ENCODE measurements at regions not wholly inside any gene's neighbourhood (a gene's known extent, or its start where the extent isn't known, plus 50 kb on each side); places are given as distances from the start of the nearest gene placed in this dataset.

DNA sequence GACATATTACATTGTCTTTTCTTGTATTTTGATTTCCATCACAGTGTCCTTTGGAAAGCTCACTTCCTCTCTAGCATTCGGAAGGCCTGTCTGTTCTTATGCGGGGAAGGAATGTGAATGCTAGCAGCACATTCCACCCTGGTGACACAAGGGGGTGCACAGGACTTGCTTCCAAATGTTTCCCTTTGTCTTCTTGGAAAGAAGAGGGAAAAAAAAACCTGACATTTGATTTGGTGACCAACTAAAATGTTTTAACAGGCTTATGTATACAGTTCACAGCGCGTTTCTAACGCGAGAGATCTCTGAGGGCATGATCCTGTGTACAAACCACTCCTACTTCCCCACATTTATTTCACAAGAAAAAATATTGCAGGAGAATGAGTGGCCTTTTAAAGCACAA, 107.6 kb upstream of the FXR1 start:
- Histone ChIP-seq H3K27ac (no peak overlapping the region), H3K4me1 (no peaks in the 10 kb centered on the region), H3K4me3 (no peak overlapping the region), H3K4me2 (no peak overlapping the region), H3K9me3 (no peaks in the 10 kb centered on the region)
- DNase-seq (ENCODE audit: low read depth in 1 of 2, low spot score in 1 of 2) (peak in 1 of 2 experiments; percentile 12), FAIRE-seq (no peak), ATAC-seq (peak in 1 of 2 experiments; percentile 59; a peak in 2 of 6 replicates)
- TF ChIP-seq, protein P1, sequence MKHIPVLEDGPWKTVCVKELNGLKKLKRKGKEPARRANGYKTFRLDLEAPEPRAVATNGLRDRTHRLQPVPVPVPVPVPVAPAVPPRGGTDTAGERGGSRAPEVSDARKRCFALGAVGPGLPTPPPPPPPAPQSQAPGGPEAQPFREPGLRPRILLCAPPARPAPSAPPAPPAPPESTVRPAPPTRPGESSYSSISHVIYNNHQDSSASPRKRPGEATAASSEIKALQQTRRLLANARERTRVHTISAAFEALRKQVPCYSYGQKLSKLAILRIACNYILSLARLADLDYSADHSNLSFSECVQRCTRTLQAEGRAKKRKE (CRISPR knock-in tag; IDR thresholded peaks at IDR 0.05; ENCODE audit: low read depth) = no peak
- TF ChIP-seq CEBPB (IDR thresholded peaks at IDR 0.05) (no peak), MAZ (IDR thresholded peaks at IDR 0.05; ENCODE audit: borderline replicate concordance, low read depth, low read length) (no peak), HOXA7 (CRISPR knock-in tag; IDR thresholded peaks at IDR 0.05) (no peak), RAD21 (conservative IDR thresholded peaks at IDR 0.05 in 1 of 2, IDR thresholded peaks at IDR 0.05 in 1 of 2) (peak in 1 of 2 experiments; percentile 9; a peak in 1 of 5 replicates), ZNF302 (CRISPR knock-in tag; IDR thresholded peaks at IDR 0.05) (no peak), JUNB (IDR thresholded peaks at IDR 0.05) (no peak), RARB (CRISPR knock-in tag; IDR thresholded peaks at IDR 0.05) (no peak), CHD2 (IDR thresholded peaks at IDR 0.05; ENCODE audit: low read length, partially characterized antibody) (no peak)
- whole genome bisulfite sequencing (ENCODE audit: missing lambda C conversion rate) = 24% methylated on average over 6 of the region's 6 CpGs
- POLR2A ChIA-PET = no interaction called here
- CTCF ChIA-PET = no interaction called here

DNA sequence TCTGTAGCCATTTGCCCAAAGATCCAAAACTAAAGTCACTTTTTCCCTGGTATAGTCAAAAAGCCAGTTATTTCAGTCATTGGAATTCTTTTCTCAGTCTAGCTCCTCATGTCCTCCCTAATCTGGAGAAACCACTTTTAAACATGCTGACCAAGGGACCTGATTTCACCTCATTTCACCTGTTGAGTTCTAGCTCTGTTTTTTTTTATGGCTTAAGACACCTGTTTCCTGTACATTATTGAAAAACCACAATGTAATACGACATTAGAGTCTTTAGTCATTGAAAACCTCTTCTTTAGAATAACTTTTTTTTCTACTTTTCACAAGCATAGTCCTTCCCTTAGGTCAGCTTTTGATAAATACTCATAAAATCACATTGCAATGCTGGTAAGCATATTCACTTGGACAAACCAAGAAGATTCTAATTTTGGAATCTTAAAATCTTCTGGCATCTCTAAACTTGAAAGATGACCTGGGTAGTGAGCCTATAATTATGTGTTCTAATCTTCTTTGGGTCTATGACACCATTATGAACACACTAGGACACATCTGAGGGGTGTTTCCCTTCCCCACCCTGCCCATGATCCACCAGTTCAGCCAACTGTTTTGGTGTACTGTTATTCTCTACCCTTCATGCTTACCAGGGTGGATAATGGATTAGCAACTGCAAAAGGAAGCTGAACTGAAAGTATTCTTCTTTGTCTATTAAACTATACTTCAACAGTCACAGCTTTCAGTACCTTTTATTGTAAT, 103.5 kb upstream of the FXR1 start:
- no peak for FAIRE-seq
- Histone ChIP-seq H3K9me3 (no peaks in the 10 kb centered on the region), H3K4me3 (no peak overlapping the region), H3K27ac (no peak overlapping the region), H3K4me2 (no peak overlapping the region), H3K4me1 (no peaks in the 10 kb centered on the region)
- ATAC-seq = no peak
- no peak for TF ChIP-seq EHF (CRISPR knock-in tag; IDR thresholded peaks at IDR 0.05)
- TF ChIP-seq CHD4 (IDR thresholded peaks at IDR 0.05; ENCODE audit: borderline replicate concordance) = no peak
- TF ChIP-seq, protein P2, sequence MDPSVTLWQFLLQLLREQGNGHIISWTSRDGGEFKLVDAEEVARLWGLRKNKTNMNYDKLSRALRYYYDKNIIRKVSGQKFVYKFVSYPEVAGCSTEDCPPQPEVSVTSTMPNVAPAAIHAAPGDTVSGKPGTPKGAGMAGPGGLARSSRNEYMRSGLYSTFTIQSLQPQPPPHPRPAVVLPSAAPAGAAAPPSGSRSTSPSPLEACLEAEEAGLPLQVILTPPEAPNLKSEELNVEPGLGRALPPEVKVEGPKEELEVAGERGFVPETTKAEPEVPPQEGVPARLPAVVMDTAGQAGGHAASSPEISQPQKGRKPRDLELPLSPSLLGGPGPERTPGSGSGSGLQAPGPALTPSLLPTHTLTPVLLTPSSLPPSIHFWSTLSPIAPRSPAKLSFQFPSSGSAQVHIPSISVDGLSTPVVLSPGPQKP (IDR thresholded peaks at IDR 0.05; ENCODE audit: low read depth, low read length) = no peak
- no peak for TF ChIP-seq HOXB5 (CRISPR knock-in tag; IDR thresholded peaks at IDR 0.05)
- TF ChIP-seq TFCP2L1 (CRISPR knock-in tag; IDR thresholded peaks at IDR 0.05) = no peak
- TF ChIP-seq, protein P3, sequence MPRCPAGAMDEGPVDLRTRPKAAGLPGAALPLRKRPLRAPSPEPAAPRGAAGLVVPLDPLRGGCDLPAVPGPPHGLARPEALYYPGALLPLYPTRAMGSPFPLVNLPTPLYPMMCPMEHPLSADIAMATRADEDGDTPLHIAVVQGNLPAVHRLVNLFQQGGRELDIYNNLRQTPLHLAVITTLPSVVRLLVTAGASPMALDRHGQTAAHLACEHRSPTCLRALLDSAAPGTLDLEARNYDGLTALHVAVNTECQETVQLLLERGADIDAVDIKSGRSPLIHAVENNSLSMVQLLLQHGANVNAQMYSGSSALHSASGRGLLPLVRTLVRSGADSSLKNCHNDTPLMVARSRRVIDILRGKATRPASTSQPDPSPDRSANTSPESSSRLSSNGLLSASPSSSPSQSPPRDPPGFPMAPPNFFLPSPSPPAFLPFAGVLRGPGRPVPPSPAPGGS (IDR thresholded peaks at IDR 0.05) = no peak
- no peak for DNase-seq (ENCODE audit: low read depth in 1 of 2, low spot score in 1 of 2)
- 0% methylated on average over 1 of the region's 1 CpG for WGBS (ENCODE audit: missing lambda C conversion rate)
- ChIA-PET CTCF (interaction anchor here (1.3 kb wide), 1 partner anchor 47 kb away, joined by 3 read pairs; no protein-coding TSS in a partner anchor), POLR2A (no interaction called here)

DNA sequence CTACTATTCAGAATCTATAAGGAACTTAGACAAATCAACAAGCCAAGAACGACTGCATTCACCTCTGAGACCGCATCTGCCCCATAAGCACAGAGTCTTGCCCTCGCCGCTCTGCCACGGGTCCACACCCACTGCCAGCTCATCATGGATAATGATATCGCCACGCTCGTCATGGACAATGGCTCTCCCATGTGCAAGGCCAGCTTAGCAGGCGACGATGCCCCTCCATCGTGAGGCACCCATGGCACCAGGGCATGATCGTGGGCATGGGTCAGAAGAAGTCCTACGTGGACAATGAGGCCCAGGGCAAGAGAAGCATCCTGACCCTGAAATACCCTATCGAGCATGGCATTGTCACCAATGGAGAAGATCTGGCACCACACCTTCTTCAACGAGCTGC, 92.1 kb upstream of the FXR1 start:
- POLR2A ChIA-PET = no interaction called here

More for the DNA sequence above, 92.1 kb upstream of the FXR1 start:
- no peak overlapping the region for H3K4me2 ChIP-seq
- H3K4me1 ChIP-seq = no peaks in the 10 kb centered on the region
- DNase-seq (ENCODE audit: low read depth in 1 of 2, low spot score in 1 of 2) (no peak), ATAC-seq (no peak), FAIRE-seq (no peak)
- TF ChIP-seq HEYL (CRISPR knock-in tag; IDR thresholded peaks at IDR 0.05) (no peak), BHLHE40 (IDR thresholded peaks at IDR 0.05; ENCODE audit: low read depth, low read length) (no peak), TP53 (CRISPR knock-in tag; IDR thresholded peaks at IDR 0.05) (no peak), EP300 (IDR thresholded peaks at IDR 0.05) (no peak), ZNF302 (CRISPR knock-in tag; IDR thresholded peaks at IDR 0.05) (no peak), POLR2A (IDR thresholded peaks at IDR 0.05; ENCODE audit: low read length) (no peak), HOXB5 (CRISPR knock-in tag; IDR thresholded peaks at IDR 0.05) (no peak), JUNB (IDR thresholded peaks at IDR 0.05) (no peak), CHD2 (IDR thresholded peaks at IDR 0.05; ENCODE audit: low read length, partially characterized antibody) (no peak), MAZ (IDR thresholded peaks at IDR 0.05; ENCODE audit: borderline replicate concordance, low read depth, low read length) (no peak), SREBF2 (IDR thresholded peaks at IDR 0.05) (no peak), HOXA7 (CRISPR knock-in tag; IDR thresholded peaks at IDR 0.05) (no peak), CBX2 (IDR thresholded peaks at IDR 0.05; ENCODE audit: borderline replicate concordance, low read depth) (no peak)
- TF ChIP-seq, protein P4, sequence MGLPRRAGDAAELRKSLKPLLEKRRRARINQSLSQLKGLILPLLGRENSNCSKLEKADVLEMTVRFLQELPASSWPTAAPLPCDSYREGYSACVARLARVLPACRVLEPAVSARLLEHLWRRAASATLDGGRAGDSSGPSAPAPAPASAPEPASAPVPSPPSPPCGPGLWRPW (IDR thresholded peaks at IDR 0.05) = no peak
- TF ChIP-seq, protein P5, sequence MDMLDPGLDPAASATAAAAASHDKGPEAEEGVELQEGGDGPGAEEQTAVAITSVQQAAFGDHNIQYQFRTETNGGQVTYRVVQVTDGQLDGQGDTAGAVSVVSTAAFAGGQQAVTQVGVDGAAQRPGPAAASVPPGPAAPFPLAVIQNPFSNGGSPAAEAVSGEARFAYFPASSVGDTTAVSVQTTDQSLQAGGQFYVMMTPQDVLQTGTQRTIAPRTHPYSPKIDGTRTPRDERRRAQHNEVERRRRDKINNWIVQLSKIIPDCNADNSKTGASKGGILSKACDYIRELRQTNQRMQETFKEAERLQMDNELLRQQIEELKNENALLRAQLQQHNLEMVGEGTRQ (IDR thresholded peaks at IDR 0.05) = no peak
- no peak overlapping the region for H3K4me3 ChIP-seq
- no peak overlapping the region for H3K27ac ChIP-seq
- 30% methylated on average over 15 of the region's 15 CpGs for WGBS (ENCODE audit: missing lambda C conversion rate)
- H3K9me3 ChIP-seq = no peaks in the 10 kb centered on the region
- CTCF ChIA-PET = no interaction called here
